Gastroesophageal sphincter (tissue), 4 donors: ENCODE measurements at regions not wholly inside any gene's neighbourhood (a gene's known extent, or its start where the extent isn't known, plus 50 kb on each side); places are given as distances from the start of the nearest gene placed in this dataset.
"Not testable (repeated sequence)": the region's sequence is repeated elsewhere in the genome, so short reads cannot be mapped to it uniquely, and the experiment has no call there.

ENCODE experiments used
- ATAC-seq: fragments of 150-250 bp; one replicate; pipeline ENCODE4 v1.9.1; 2016; ENCODE audit warnings: mild to moderate bottlenecking, moderate library complexity
- H3K27ac ChIP-seq, 4 donors: fragments of 200-600 bp; sonication (generic) in 3 of 4; 1 replicate in 3 of 4; 2 replicates in 1 of 4; pipeline ENCODE4 v1.5.1; 2016 to 2019
- H3K27me3 ChIP-seq: fragments of 200-600 bp; sonication (generic); one replicate; pipeline ENCODE4 v1.5.1; 2019
- H3K36me3 ChIP-seq, 2 donors: fragments of 200-600 bp; sonication (generic); one replicate each; pipeline ENCODE4 v1.5.1; 2019; ENCODE audit warnings: control low read depth in 1 of 2
- H3K4me1 ChIP-seq, 3 donors: fragments of 200-600 bp; sonication (generic); 1 replicate in 2 of 3; 2 replicates in 1 of 3; pipeline ENCODE4 v1.5.1; 2016 to 2019; ENCODE audit warnings: control low read depth in 2 of 3
- H3K4me3 ChIP-seq, 2 donors: fragments of 200-600 bp; sonication (generic); one replicate each; pipeline ENCODE4 v1.5.1; 2019; ENCODE audit warnings: mild to moderate bottlenecking in 1 of 2, moderate library complexity in 1 of 2
- H3K9me3 ChIP-seq, 3 donors: fragments of 200-600 bp; sonication (generic); one replicate each; pipeline ENCODE4 v1.5.1; 2017 to 2019; ENCODE audit warnings: control low read depth in 2 of 3
- CTCF ChIP-seq, 4 experiments: fragments of 200-600 bp in 2 of 4; fragments of 450-650 bp in 2 of 4; sonication (generic) in 1 of 4; IDR thresholded peaks; one replicate each; pipeline ENCODE4 v1.5.1; 2017 to 2019; ENCODE audit warnings: antibody characterized with exemption in 4 of 4, mild to moderate bottlenecking in 2 of 4, moderate library complexity in 2 of 4
- EP300 ChIP-seq: sonication (generic); formaldehyde crosslinking; IDR thresholded peaks from one replicate; pipeline ENCODE4 v1.6.1; 2017; ENCODE audit warnings: antibody characterized with exemption, mild to moderate bottlenecking
- POLR2A ChIP-seq, 2 donors: fragments of 450-650 bp; IDR thresholded peaks; one replicate each; pipeline ENCODE4 v1.6.1; 2017; ENCODE audit warnings: antibody characterized with exemption in 2 of 2, mild to moderate bottlenecking in 2 of 2, moderate library complexity in 1 of 2
- POLR2AphosphoS5 ChIP-seq: sonication (generic); formaldehyde crosslinking; IDR thresholded peaks from one replicate; pipeline ENCODE4 v1.6.1; 2017; ENCODE audit warnings: antibody characterized with exemption
- WGBS, 2 donors: methylation state at CpG; one replicate each; pipeline ENCODE4 v1.1.5; 2018; ENCODE audit warnings: low coverage in 1 of 2; 5-methylcytosine and 5-hydroxymethylcytosine counted together

- no peak for ATAC-seq
- H3K27me3 ChIP-seq: no peaks in the 10 kb centered on the region
- no peak overlapping the region for H3K27ac ChIP-seq
- no peak for TF ChIP-seq EP300
- TF ChIP-seq CTCF (IDR thresholded peaks at IDR 0.05): no peak
- no peak for TF ChIP-seq POLR2A (IDR thresholded peaks at IDR 0.05)
- TF ChIP-seq POLR2AphosphoS5: no peak
- H3K4me1 ChIP-seq: no peaks in the 10 kb centered on the region
- 92 to 94% methylated on average over 2 of the region's 2 CpGs for WGBS, 2 donors
- no peaks in the 10 kb centered on the region for H3K36me3 ChIP-seq
- no peaks in the 10 kb centered on the region for H3K9me3 ChIP-seq
- H3K4me3 ChIP-seq: no peak overlapping the region
These were observed 57.4 kb upstream of the NKD1 start for GRCh38 chr16:50490828-50491227.

GRCh38 chr16:50489182-50489581, 59.0 kb upstream of the NKD1 start:
- ATAC-seq: no peak
- no peaks in the 10 kb centered on the region for H3K36me3 ChIP-seq
- H3K9me3 ChIP-seq: peaks cover 0 to 7% (median 0%) of the 10 kb centered on the region in 3 donors
- H3K4me1 ChIP-seq: no peaks in the 10 kb centered on the region
- 80% methylated on average over 1 to 3 of the region's 3 CpGs for WGBS, 2 donors
- no peak overlapping the region for H3K4me3 ChIP-seq
- TF ChIP-seq EP300: no peak
- no peak for TF ChIP-seq CTCF (IDR thresholded peaks at IDR 0.05)
- no peak for TF ChIP-seq POLR2A (IDR thresholded peaks at IDR 0.05)
- no peak for TF ChIP-seq POLR2AphosphoS5
- no peaks in the 10 kb centered on the region for H3K27me3 ChIP-seq
- H3K27ac ChIP-seq: no peak overlapping the region

- ATAC-seq: no peak
- Histone ChIP-seq H3K27ac (no peak overlapping the region), H3K27me3 (no peaks in the 10 kb centered on the region), H3K9me3 (peaks cover 0 to 7% (median 0%) of the 10 kb centered on the region in 3 donors), H3K4me1 (no peaks in the 10 kb centered on the region), H3K36me3 (no peaks in the 10 kb centered on the region), H3K4me3 (no peak overlapping the region)
- 76% methylated on average over 4 to 5 of the region's 5 CpGs for WGBS, 2 donors
- TF ChIP-seq CTCF (IDR thresholded peaks at IDR 0.05) (no peak), POLR2AphosphoS5 (no peak), POLR2A (IDR thresholded peaks at IDR 0.05) (no peak)
These were observed 60.7 kb upstream of the NKD1 start for GRCh38 chr16:50487528-50487927.

- H3K27me3 ChIP-seq, H3K9me3 ChIP-seq, H3K4me1 ChIP-seq, H3K4me3 ChIP-seq, H3K27ac ChIP-seq, ATAC-seq, H3K36me3 ChIP-seq: not testable (repeated sequence)
These were observed 62.0 kb upstream of the NKD1 start for GRCh38 chr16:50486162-50486561.

- Histone ChIP-seq H3K36me3 (no peaks in the 10 kb centered on the region), H3K4me1 (no peaks in the 10 kb centered on the region), H3K9me3 (peaks cover 0 to 7% (median 0%) of the 10 kb centered on the region in 3 donors), H3K27ac (no peak overlapping the region), H3K4me3 (no peak overlapping the region), H3K27me3 (no peaks in the 10 kb centered on the region)
- ATAC-seq: no peak
- WGBS, 2 donors: 96 to 100% methylated on average over 2 of the region's 2 CpGs
- no peak for TF ChIP-seq EP300
- no peak for TF ChIP-seq CTCF (IDR thresholded peaks at IDR 0.05)
- no peak for TF ChIP-seq POLR2A (IDR thresholded peaks at IDR 0.05)
- TF ChIP-seq POLR2AphosphoS5: no peak
These were observed 63.0 kb upstream of the NKD1 start for GRCh38 chr16:50485232-50485631.

- 96 to 100% methylated on average over 1 to 3 of the region's 5 CpGs for WGBS, 2 donors
- no peak overlapping the region for H3K27ac ChIP-seq
- no peak for ATAC-seq
- H3K4me1 ChIP-seq: no peaks in the 10 kb centered on the region
- no peak for TF ChIP-seq CTCF (IDR thresholded peaks at IDR 0.05)
- TF ChIP-seq EP300: no peak
- TF ChIP-seq POLR2AphosphoS5: no peak
- no peak for TF ChIP-seq POLR2A (IDR thresholded peaks at IDR 0.05)
- H3K27me3 ChIP-seq: no peaks in the 10 kb centered on the region
- H3K36me3 ChIP-seq: no peaks in the 10 kb centered on the region
- H3K9me3 ChIP-seq: peaks cover 0 to 7% (median 0%) of the 10 kb centered on the region in 3 donors
- no peak overlapping the region for H3K4me3 ChIP-seq
These were observed 65.9 kb upstream of the NKD1 start for GRCh38 chr16:50482271-50482670.
